ENCODE measurements at regions not wholly inside any gene's neighbourhood (a gene's known extent, or its start where the extent isn't known, plus 50 kb on each side); places are given as distances from the start of the nearest gene placed in this dataset.

DNA sequence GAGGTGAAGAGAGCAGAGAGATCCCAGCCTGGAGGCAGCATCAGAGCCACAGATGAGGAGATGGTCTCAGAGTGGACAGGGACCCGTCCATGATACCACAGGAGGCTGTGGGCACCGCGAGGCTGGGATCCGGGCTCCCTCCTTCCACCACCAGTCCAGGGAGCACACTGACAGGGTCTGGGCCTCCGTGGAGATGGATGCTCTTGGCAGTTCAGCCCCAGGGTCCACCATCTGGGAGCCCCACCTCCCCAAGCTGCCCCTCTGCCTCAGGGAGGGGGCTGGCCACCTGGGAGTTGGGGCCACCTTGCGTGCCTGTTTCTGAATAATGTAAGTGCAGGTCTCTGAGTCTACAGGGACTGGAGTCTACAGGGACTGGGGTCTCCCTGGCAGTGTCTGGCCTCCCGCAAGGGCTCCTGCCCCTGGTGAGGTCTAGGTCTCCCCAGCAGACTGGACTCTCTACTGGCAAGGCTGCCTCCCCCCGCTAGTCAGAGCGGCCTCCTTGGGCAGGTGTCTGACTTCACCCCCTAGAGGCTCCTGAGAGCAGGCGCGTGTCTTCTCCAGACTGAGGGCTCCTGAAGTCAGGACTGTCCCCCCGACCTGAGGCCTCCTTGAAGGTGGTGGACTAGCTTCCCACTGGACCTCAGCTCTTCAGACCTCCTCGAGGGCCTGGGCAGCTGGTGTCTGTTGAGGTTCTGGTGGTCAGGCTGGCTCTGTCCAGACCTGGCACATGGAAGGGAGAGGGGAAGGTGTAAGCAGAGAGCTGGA, 218.5 kb downstream of the PTPRU start:
- DNase-seq, result no peak

DNA sequence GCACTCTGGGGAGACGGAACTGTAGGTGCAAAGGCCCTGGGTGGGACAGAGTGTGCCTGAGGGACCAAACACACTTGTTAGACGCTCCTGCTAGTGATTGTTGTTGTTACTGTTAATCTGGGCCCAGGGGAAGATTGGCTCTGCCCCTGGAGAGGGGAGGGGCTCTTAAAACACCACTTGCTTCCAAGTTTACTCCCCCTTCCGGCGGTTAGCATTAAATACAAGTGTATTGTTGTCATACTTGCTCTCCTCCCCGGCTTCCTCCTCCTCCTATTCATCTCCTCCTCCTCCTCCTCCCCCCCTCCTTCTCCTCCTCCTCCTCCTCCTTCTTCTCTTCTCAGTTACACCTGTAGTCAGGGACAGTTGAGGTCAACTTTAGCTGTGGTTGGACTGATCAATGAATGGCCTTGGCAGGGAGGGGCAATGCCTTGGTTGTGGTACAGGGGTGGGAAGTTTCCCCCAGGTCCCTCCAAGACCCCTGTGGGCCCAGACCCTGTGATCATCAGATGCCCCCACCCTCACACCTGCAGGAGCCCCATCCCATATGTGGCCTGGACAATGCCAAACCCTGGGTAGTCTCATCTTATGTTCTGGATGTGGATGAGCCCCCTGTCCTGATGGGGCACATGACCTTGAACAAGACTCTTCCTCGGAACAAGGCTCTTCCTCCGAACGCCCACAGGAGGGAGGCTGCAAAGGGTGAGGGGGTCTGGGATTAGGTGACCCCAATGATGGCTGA, 217.3 kb downstream of the PTPRU start:
- no peak for DNase-seq

DNA sequence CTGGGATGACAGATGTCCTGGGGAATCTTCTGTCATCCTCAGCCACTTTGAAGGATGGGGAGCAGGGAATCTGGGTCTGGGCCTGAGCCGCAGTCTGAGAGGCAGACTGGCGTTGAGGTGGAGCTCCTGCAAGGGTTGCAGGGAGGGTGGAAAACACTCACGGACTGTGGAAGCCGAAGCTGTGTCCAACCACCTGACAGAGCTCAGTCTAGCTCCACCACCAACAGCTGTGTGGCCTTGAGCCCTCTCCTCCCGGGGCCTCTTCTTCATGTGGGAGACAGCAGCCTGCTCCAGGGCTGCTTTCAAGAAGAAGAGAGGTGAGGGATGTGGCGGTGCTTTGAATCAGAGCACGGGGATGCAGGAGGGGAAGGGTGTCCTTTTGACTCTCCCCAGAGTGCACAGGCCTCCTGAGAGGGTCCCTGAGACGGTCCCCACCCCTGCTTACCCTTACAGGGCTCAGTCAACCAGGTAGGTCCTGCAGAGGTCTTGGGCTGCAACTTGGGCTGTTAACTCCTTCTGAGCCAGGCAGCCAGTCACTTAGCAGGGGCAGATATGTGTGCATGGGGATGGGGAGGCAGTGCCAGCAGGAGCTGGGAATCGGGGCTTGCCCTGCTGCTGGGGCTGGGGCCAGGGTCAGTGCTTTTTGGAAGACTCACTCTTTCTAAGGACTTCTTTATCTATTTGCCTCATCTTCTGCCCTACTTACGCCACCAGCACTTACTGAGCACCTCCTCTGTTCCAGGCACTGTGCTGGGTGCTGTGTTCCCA, 216.3 kb downstream of the PTPRU start:
- no peak for DNase-seq

DNA sequence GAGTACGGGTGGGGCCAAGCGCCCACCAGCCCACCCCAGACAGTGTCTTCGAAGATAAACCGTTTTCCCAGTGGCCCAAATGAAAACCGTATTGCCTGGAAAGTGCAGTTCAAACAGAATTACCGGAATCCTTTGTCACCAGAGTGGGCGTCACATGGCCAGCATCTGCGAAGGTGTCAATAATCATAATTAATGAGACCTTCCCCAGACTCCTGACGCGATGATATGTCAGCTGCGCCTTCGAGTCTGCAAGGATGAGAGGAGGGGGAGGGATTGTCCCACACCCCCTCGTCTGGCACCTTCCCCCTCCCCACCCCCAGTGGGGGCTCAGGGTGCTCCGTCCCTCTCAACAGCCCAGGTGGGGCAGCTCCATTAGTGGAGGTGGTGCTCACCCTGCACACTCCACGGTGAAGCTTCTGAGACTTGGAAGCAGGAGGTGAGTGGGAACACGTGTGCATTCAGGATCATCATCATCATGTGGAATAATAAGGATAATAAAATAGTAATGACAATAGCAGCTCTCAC, 215.1 kb downstream of the PTPRU start:
- no peak for DNase-seq

DNA sequence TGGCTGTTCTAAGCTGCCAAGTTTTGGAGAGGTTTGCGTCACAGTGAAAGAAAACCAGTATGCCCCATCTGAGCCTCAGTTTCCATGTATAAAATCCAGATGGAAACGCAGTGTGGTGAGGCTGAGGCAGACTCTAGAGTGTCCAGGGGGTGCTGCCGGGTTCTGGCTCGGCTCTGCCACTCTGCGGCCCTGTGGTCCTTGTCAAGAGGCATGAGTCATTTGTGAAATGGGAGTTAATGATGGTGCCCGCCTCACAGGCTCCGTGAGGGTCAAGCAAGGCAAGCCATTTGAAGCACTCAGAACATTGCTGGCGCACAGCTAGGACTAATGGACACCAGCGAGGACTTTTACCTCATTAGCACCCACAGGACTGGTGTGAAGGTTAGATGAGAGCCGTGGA, 214.3 kb downstream of the PTPRU start:
- DNase-seq, result no peak

DNA sequence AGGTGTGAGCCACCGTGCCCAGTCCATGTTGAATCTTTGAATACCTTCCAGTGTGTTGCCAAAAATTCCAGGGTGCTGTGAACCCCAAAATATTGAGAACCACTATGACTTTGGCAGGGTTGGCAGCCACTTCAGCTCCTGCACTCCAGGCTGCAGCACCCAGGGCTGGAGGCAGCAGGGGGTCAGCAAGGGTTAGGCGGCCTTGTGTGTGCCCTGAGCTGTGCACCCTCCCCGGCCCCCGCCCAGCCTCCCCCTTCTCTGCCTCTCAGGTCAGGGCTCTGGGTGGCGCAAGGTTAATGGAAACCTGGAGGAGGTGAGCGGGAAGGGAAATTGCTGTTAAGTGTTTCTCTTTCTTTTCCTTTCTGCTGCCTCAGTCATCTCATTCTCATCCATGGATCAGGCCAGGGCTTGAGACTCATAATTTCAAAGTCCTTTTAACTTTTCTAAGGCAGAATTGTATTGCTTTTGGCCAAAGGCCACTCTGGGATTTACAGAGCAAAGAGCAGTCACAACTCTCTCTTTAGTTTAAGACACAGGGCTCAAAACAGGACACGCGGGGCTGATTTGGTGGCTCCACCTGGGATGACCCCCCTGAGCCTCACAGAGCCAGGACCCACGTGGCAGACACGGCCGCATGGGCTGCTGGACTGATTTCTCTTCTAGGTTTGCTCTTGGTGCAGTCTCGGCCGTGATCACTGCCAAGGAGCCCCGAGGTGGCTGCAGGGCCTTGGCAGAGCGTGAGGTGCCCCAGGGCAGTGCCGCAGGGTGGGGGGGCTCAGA, 212.3 kb downstream of the PTPRU start:
- no peak for DNase-seq

DNA sequence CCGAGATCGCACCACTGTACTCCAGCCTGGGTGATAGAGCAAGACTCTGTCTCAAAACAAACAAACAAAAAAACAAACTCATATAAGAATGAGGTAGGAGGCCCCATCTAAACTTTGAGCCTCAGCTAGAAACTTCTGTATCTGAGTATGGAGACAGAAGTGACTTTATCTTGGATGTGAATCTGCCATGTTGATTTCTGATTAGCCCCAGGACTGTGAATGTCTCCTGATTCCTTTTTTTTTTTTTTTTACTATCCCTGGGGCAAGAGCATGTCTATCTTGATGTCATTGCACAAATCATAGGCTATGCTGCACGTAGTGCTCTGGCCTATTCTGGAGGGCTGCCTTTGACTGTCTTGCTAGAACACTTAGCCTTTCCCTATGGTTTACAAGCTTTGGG, 211.0 kb downstream of the PTPRU start:
- DNase-seq, result no peak

DNA sequence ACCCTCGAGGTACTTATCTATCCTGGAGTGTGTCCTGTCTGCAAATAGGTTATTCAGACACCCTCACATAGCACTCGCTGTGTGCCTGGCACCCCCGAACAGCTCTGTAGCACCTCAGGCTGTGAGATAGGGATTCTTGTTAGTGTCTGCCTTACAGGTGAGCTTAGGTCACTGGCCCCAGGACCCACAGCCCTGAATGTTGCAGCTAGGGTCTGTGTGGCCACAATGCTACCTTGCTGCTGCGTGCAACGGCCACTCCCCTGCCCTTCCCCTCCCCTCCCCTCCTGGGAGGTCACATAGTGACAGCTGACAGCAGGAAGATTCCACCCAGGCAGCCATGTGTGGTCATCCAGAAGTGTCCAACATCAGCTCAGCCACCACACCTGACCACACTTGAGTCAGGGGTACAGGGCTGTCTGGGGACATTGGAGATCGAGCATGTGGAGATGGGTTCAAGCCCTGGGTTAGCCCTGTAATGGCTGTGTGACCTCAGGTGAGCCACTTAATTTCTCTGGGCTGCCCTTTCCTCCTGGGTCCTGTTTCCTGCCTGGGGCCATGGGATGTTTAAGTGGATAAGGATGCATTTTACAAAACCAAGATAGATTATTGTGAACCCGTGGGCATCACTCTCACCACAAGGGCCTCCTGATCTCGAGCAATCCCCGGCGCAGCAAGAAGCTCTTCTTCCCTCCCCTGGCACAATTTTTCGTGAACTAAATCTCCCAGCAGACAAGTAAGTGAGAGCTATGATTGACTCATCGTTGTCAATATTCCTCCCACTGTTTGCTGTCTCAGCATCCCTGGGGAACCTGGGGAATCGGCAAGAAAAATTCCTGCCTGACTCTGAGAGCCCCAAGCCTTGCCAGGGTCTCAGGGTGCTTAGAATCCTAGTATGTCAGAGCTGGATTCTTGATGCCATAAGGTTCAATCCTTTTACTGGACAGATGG, 208.7 kb downstream of the PTPRU start:
- DNase-seq, result no peak

DNA sequence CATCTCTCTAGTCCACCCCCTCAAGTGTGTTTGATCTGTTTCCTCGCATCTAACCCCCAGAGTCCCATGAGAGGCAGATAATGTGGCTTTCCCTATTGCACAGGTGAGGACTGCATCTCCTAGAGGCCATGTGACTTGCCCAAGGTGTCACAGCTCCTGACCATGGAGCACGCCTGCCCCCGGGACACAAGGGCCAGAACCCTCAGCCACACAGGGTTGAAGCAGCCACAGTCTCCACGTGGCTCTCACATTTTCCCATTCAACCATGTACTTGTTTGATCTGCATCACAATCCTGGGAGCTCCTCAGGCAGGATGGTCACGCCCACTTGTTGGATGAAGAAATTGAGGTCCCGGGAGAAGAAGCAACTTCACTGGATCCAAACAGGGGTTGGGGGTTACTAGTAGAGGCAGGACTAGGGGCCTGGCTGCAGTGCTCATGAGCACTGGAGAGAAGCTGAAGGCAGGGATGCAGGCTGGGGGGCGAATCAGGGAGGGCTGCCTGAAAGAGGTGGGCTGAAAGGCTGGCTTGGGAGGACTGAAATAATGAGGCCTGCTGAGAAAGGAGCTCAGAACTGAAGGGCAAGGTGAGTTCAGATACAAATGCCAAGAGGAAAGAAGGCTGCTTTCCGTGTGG, 207.9 kb downstream of the PTPRU start:
- DNase-seq, result no peak

DNA sequence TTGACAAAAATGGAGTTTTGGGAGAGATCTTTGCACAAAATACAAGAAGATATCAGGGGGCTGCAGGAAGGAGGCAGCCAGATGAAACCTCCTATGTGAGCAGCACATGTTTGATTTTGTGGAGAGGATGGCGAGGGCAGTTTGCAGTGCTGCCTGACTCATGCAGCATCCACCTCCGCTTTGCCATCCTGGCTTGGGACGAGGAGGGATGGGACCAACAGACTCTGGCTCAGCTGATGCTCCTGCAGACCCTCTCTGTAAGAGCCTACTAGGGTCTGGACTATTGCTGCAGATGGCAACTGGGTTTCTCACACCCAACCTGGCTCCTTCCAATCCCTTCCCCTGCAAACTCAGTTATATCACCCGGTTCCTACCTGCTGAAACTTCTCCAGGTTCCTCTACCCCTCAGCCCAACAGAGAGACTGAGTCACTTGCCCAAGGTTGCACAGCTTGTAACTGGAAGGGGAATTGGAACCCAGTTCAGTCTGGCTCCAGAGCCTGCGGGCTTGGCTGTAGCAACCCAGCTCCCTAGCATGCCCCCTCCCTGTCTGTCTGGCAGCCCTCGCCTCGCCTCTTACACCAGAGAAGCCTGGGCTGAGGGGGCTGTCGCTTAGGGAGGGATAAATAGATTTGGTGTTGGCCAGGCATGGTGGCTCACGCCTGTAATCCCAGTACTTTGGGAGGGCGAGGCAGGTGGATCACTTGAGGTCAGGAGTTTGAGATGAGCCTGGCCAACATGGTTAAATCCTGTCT, 205.8 kb downstream of the PTPRU start:
- no peak for DNase-seq

DNA sequence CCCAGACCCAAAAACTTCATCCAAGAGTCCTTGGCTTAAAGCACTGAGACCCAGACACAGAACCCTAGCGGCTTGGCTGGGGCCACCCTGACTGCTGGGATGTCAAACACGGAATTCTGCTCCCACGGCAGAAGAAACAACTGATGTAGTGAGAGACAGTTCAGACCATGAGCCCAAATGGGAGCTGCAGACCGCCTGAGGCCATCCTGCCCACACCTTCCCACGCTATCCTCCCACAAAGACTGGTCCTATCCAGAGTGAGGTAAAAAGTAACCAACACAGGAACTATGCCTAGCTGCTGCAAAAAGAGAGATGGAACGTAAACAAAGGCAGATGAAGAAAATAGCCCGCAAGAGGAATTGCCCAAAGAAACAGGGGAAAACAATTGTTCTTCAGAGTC, 203.3 kb downstream of the PTPRU start:
- no peak for DNase-seq

DNA sequence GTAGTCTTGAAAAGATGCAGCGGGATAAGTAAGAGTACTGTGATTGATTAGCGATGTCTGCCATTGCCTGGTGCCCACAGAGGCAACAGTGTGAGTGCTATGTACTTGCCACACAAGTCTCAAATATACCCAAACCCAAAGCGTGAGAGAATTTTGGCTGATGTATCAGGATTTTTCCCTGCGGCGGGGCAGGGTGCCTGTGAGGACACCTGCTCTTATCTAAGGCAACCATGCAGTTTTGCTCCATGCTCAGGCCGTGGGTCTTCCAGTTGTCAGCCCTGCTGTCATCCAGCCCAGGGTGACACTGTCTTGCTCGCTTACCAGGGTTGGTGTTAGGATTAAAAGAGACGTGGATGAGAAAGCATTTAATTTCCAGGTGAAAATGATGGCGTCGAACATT, 202.7 kb downstream of the PTPRU start:
- no peak for DNase-seq

DNA sequence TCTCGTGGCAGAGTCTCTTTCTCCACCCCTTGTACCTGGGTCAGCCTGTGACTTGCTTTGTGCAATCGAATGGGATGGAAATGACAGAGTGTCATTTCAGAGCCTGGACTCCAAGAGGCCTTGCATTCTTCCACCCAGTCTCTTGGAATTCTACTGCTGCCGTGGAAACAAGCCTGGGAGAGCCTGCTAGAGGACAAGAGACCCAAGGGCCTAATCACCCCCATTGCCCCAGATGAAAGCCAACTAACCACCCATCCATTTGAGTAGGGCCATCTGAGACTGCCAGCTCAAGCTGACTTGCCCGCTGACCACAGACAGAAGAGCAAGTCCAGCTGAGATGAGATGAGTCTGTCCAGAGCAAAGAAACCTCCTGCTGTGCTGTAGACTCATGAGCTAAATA, 201.6 kb downstream of the PTPRU start:
- no peak for DNase-seq

DNA sequence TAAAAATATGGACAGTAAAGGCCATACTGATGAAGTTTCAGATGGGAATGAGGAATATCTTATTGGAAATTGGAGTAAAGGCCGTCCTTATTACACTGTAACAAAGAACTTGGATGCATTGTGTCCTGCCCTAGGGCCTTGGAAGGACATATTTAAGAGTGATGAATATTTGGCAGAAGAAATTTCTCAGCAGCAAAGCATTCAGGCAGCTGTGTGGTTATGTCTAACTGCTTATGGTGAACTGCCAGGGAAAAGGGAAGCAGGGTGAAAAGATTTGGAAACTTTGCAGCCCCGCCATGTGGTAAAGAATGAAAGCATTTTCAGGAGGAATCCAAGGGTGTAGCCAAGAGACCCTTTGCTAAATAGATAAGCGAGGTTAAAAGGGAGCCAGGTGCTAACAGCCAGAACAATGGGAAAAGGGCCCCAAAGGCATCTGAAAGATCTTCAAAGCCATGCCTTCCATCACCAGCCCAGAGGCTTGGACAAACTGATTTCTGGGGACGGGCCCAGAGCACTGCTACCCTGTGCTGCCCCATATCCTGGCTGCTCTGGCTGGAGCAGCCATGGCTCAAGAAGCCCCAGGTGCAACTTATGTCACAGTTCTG, 200.0 kb downstream of the PTPRU start:
- DNase-seq, result no peak

DNA sequence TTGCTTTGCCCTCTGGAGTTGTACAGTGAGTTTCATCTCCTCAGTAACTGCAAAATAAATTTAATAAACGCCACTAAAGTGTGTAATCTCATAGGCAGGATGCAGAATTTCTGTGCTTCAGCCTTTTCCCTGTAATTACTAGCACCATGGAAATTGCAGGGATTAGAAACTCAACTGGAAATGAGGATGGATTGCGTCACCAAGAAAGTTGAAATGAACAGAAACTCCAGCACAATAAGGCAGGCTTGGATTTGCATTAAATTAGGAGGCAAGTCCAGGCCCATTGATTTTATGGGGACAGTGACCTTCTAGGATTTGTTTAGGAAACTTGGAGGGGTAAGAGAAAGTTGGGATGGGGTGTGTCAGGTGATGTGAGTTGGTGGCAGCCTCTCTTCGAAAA, 197.5 kb downstream of the PTPRU start:
- DNase-seq, result no peak

DNA sequence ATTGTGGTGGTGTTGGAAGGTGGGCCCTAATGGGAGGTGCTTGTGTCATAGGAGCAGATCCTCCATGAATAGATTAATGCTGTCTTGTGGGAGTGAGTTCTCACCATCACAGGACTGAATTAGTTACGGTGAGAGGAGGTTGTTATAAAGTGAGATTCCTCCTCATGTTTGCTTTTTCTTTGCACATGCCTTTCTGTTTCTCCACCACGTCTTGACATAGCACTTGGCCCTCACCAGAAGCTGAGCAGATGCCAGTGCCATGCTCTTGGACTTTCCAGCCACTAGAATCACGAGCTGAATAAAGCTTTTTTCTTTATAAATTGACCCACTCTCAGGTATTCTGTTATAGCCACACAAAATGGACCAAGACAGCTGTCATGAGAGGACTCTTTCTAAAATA, 194.8 kb downstream of the PTPRU start:
- no peak for DNase-seq

DNA sequence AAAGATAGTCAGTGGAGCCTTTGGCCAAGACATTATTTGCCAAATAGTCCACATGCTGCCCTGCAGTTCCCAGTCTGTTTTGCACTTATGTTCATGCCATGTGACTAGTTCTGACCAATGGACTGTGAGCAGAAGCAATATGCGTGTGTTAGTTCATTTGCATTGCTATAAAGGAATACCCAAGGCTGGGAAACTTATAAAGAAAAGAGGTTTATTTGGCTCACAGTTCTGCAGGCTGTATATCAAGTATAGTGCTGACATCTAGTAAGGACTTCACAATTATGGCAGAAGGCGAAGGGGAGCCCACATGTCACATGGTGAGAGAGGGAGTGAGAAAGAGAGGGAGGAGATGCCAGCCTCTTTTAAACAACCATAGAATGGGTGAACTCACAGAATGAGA, 193.3 kb downstream of the PTPRU start:
- no peak for DNase-seq

DNA sequence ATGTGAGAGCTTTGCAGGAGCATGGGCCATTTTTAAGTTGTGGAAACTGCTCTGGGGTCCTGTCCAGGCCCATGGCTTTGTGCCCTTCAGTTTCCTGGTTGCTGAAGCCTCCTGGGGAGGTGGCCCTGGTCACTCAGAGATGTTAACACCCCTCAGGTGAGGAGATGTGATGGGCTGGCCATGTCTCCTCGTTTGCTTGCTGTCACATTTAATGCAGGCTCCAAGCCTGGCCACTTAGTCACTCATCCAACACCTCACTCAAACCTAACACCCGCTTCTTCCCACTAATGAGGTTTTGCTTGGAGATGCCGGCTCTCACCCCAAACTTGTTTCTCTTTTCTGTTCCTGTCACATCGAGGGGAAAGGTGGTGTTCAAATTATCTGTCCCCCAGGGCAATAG, 192.7 kb downstream of the PTPRU start:
- DNase-seq, result no peak

DNA sequence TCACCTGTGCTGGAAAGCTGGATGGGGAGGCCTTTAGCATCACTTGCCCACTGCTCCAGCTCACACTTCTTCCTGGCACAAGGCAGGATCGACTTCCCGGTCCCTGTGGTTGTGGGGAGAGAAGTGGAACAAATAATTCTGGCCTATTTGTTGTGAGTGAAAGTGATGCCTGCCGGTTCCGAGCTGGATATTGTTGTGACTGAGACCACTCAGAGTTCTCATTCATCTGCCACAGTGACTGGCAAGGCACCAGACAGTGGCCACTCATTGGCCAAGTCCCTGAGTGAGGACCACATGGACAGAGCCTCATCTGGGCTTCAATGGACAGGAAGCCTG, 191.9 kb downstream of the PTPRU start:
- no peak for DNase-seq

Measured in activated T-cell treated with anti-CD3 and anti-CD28 coated beads, Interleukin-2, amount 50 U/mL, for 1 hour (primary cell).